ENCODE measurements at regions not wholly inside any gene's neighbourhood (a gene's known extent, or its start where the extent isn't known, plus 50 kb on each side); places are given as distances from the start of the nearest gene placed in this dataset.

- no peak overlapping the region for H3K27ac ChIP-seq (ENCODE audit: low read length)
- H3K4me2 ChIP-seq (ENCODE audit: insufficient read depth, low read length) = no peak overlapping the region
- H3K4me3 ChIP-seq (ENCODE audit: low read depth in 1 of 2, low read length in 2 of 2) = no peak overlapping the region
- H2AFZ ChIP-seq (ENCODE audit: low read depth, low read length) = 0 out of 2 replicates have a peak overlapping the region, but pooled peaks have one; percentile 18
- no peaks in the 10 kb centered on the region for H3K27me3 ChIP-seq (ENCODE audit: insufficient read depth, low read length, poor library complexity)
- no peak for DNase-seq
- H3K9ac ChIP-seq (ENCODE audit: low read depth, low read length) = no peak overlapping the region
- ATAC-seq (ENCODE audit: insufficient read depth, low read depth) = no peak
- H4K20me1 ChIP-seq (ENCODE audit: insufficient read depth, low read length) = no peaks in the 10 kb centered on the region
- peaks cover 32% of the 10 kb centered on the region for H3K4me1 ChIP-seq (ENCODE audit: insufficient read depth, low read length)
- H3K36me3 ChIP-seq (ENCODE audit: insufficient read depth, low read length) = no peaks in the 10 kb centered on the region
- no peaks in the 10 kb centered on the region for H3K9me3 ChIP-seq (ENCODE audit: insufficient read depth, low read length, severe bottlenecking)
- no peaks in the 10 kb centered on the region for H3K79me2 ChIP-seq (ENCODE audit: insufficient read depth, low read length)
- no peak for TF ChIP-seq EZH2 (IDR thresholded peaks at IDR 0.05; ENCODE audit: borderline replicate concordance, low read depth, low read length, severe bottlenecking)
- TF ChIP-seq CTCF (IDR thresholded peaks at IDR 0.05; ENCODE audit: borderline replicate concordance, extremely low read depth, low read length, poor library complexity, severe bottlenecking) = no peak
These were observed 136.5 kb upstream of the DYRK2 start for GRCh38 chr12:67512061-67512460.

DNA sequence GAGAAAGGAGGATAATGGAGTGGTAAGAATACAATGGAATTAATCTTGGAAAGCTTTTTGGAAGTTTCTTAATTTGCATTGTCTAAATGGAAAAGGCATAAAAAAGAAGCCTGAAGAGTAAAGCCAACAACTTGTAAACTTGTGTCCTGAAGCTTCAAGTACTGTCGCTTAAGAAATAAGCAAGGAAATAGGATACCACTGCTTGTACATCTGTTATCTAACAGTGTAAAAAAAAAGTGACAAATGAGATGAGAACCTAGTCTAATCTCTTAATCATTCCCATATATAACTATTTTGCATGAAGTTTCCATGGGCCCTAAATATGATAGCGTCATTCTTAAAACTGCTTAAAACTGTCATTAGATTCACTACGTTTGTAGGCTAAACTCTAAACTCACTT lies 134.0 kb upstream of the DYRK2 start:
- Histone ChIP-seq H3K4me2 (ENCODE audit: insufficient read depth, low read length) (peak overlapping the region; percentile 58; the same call in 1 of the 2 replicates), H3K9me3 (ENCODE audit: insufficient read depth, low read length, severe bottlenecking) (no peaks in the 10 kb centered on the region), H3K27ac (ENCODE audit: low read length) (peak overlapping the region; percentile 81), H3K36me3 (ENCODE audit: insufficient read depth, low read length) (no peaks in the 10 kb centered on the region), H3K9ac (ENCODE audit: low read depth, low read length) (no peak overlapping the region), H2AFZ (ENCODE audit: low read depth, low read length) (no peak overlapping the region), H3K4me1 (ENCODE audit: insufficient read depth, low read length) (peaks cover 33% of the 10 kb centered on the region), H3K27me3 (ENCODE audit: insufficient read depth, low read length, poor library complexity) (no peaks in the 10 kb centered on the region), H3K4me3 (ENCODE audit: low read depth in 1 of 2, low read length in 2 of 2) (no peak overlapping the region), H4K20me1 (ENCODE audit: insufficient read depth, low read length) (no peaks in the 10 kb centered on the region), H3K79me2 (ENCODE audit: insufficient read depth, low read length) (no peaks in the 10 kb centered on the region)
- DNase-seq (no peak), ATAC-seq (ENCODE audit: insufficient read depth, low read depth) (no peak)
- no peak for TF ChIP-seq CTCF (IDR thresholded peaks at IDR 0.05; ENCODE audit: borderline replicate concordance, extremely low read depth, low read length, poor library complexity, severe bottlenecking)
- TF ChIP-seq EZH2 (IDR thresholded peaks at IDR 0.05; ENCODE audit: borderline replicate concordance, low read depth, low read length, severe bottlenecking) = no peak

DNA sequence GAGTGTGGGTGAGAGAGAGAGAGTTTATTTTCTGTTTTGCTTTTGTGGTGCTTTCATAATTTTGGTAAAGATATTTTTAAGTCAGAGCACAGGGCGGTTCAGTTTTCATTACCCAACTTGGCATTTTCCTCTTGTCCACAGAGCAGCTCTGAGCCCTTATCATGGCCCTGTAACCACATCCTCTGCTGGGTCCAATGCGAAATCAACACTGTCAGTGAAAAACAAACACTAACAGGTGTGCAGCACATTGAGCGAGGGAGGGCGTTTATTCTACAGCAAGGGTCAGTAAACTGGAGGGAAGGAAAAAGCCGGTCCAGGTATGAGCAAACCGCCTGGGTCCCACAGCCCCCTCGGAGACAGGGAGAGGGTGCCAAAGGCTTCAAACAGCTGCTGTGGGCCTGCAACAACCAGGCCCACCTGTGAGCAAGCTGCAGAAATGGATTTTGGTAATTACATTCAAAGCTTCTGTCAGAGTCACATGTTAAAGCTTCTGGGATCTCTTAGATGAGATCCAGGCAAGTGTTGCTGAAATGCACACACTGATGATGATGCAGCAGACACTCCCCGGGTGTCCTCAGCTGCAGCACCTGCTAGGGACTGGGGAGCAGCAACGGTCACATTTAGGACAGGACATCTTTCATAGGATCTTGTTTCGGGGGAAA lies 132.7 kb upstream of the DYRK2 start:
- Histone ChIP-seq H2AFZ (ENCODE audit: low read depth, low read length) (peak overlapping the region; percentile 15), H3K4me2 (ENCODE audit: insufficient read depth, low read length) (peak overlapping the region; percentile 58), H4K20me1 (ENCODE audit: insufficient read depth, low read length) (no peaks in the 10 kb centered on the region), H3K4me1 (ENCODE audit: insufficient read depth, low read length) (peaks cover 37% of the 10 kb centered on the region), H3K79me2 (ENCODE audit: insufficient read depth, low read length) (no peaks in the 10 kb centered on the region), H3K4me3 (ENCODE audit: low read depth in 1 of 2, low read length in 2 of 2) (peak overlapping the region in 1 of 2 experiments; percentile 35; a peak in 2 of 4 replicates), H3K27me3 (ENCODE audit: insufficient read depth, low read length, poor library complexity) (no peaks in the 10 kb centered on the region), H3K27ac (ENCODE audit: low read length) (peak overlapping the region; percentile 81), H3K9me3 (ENCODE audit: insufficient read depth, low read length, severe bottlenecking) (no peaks in the 10 kb centered on the region), H3K9ac (ENCODE audit: low read depth, low read length) (peak overlapping the region; percentile 41), H3K36me3 (ENCODE audit: insufficient read depth, low read length) (no peaks in the 10 kb centered on the region)
- ATAC-seq (ENCODE audit: insufficient read depth, low read depth) (peak; percentile 93), DNase-seq (peak; percentile 82)
- TF ChIP-seq EZH2 (IDR thresholded peaks at IDR 0.05; ENCODE audit: borderline replicate concordance, low read depth, low read length, severe bottlenecking) = no peak

DNA sequence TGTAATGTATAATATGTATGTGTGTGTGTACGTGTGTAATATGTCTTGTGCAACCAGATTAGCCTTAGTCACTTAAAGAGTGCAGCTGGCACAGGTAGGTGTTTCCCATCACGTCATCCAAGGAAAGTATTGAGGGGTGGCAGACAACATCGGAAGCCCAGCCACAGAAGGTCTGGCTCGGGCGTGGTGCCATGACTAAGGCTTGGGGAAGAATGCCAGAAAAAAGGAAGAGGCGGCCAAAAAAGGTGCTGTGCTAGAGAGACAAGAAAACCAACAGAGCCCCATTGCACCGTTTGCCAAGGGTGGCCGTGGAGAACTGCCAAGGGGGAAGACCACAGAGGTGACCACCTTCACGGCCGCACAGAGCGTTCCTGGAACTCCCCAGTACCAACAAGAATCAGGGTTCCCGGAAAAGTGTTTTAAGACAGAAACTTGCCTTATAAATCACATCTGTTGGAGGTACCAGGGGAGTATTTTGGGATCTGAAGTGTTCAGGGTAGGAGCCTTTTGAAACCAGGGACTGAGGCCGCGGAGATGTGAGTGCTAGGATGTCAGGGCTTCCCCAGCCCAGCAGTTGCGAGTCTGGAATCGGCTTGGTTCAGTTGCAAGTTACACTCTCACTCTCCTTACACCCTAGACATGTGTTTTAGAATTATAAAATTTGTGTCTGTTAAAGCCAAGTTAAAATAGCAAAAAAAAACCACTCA lies 131.2 kb upstream of the DYRK2 start:
- Histone ChIP-seq H3K4me1 (ENCODE audit: insufficient read depth, low read length) (peaks cover 40% of the 10 kb centered on the region), H2AFZ (ENCODE audit: low read depth, low read length) (no peak overlapping the region), H3K9me3 (ENCODE audit: insufficient read depth, low read length, severe bottlenecking) (no peaks in the 10 kb centered on the region), H3K4me3 (ENCODE audit: low read depth in 1 of 2, low read length in 2 of 2) (no peak overlapping the region), H3K4me2 (ENCODE audit: insufficient read depth, low read length) (no peak overlapping the region), H3K36me3 (ENCODE audit: insufficient read depth, low read length) (no peaks in the 10 kb centered on the region), H3K27ac (ENCODE audit: low read length) (peak overlapping the region; percentile 81), H3K9ac (ENCODE audit: low read depth, low read length) (no peak overlapping the region), H3K27me3 (ENCODE audit: insufficient read depth, low read length, poor library complexity) (no peaks in the 10 kb centered on the region), H4K20me1 (ENCODE audit: insufficient read depth, low read length) (no peaks in the 10 kb centered on the region), H3K79me2 (ENCODE audit: insufficient read depth, low read length) (no peaks in the 10 kb centered on the region)
- no peak for ATAC-seq (ENCODE audit: insufficient read depth, low read depth)
- TF ChIP-seq CTCF (IDR thresholded peaks at IDR 0.05; ENCODE audit: borderline replicate concordance, extremely low read depth, low read length, poor library complexity, severe bottlenecking) (no peak), EZH2 (IDR thresholded peaks at IDR 0.05; ENCODE audit: borderline replicate concordance, low read depth, low read length, severe bottlenecking) (no peak)
- DNase-seq = no peak
